HG03575 (cell line): ENCODE measurements at regions not wholly inside any gene's neighbourhood (a gene's known extent, or its start where the extent isn't known, plus 50 kb on each side); places are given as distances from the start of the nearest gene placed in this dataset.
"Not testable (repeated sequence)": the region's sequence is repeated elsewhere in the genome, so short reads cannot be mapped to it uniquely, and the experiment has no call there.

Source experiments
- ATAC-seq: cut with Tn5 transposase; IDR thresholded peaks from one replicate; pipeline ENCODE4 v1.9.1; 2021; ENCODE audit not compliant: unreplicated experiment, insufficient number of reproducible peaks, low FRiP score; ENCODE audit errors: extremely low read depth

DNA sequence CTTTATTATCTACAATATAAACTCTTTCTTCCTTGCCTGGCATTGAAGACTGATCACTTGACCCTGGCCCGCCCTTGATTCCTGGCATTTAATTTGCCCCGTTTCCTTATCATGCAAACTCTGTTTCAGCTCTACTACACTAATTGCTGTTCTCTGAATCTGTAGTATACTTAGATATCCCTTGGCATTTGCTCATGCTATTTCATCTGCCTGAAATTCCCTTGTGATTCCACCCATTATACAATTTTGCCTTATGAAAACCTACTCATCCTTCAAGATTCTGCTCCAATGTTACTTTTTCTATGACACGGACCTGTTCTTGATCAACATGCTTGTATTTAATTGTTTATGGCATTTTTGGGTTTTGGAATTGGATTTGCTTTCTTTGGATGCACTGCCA is 459.9 kb upstream of the AMOT start:
- ATAC-seq = no peak

DNA sequence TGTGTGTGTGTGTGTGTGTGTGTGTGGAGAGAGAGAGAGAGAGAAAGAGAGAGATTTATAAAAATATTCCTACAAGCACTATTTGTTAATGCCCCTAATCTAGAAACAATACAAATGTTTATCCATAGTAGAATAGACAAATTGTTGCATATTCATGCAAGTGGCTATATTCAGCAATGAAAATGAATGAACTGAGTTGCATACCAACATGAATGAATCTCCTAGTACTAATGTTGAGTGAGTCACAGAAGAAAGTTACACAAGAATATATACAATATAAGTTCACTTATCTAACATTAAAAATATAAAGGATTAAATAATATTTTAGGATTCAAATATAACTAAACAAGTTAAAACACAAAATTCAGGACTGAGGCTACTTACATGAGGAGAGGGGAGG is 456.8 kb upstream of the AMOT start:
- ATAC-seq = no peak

GRCh38 chrX:113289503-113289902 is 448.9 kb upstream of the AMOT start:
- no peak for ATAC-seq

DNA sequence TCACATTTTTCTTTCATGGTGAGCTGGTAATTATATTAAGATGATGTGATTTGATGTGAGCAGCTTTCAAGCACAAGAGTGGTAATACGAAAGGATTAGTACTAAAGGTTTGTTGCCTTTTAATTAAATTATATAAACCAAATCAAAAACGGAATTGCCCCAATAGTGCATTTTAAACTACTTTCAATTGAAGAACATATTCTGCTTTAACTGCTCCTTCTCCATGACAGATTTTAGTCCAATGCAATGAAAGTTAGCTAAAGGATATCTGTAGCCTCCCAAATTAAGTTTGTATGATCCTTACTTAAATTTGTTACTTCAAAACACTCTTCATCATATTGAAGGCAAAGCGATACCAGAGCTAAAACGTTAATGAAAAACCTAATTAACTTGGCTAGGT is 447.1 kb upstream of the AMOT start:
- no peak for ATAC-seq

GRCh38 chrX:113275804-113276203 is 435.2 kb upstream of the AMOT start:
- ATAC-seq = no peak

DNA sequence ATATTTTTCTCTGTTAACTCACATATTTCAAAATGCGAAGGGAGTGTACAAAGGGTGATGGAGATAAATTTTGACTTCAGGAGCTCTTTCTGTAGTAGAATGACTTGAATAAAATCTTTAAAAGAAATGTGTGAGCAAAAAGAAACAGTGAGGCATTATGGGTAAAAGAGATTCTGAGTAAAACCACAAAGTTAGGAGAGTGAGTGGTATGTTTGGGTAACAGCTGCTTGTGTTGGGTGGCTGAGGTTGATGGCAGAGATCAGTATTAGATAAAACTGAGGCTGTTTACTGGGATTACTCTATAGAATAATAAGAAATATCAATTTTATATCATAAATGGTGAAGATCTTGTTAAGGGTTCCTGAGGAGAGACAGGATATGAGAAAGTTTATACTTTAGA is 434.2 kb upstream of the AMOT start:
- no peak for ATAC-seq

DNA sequence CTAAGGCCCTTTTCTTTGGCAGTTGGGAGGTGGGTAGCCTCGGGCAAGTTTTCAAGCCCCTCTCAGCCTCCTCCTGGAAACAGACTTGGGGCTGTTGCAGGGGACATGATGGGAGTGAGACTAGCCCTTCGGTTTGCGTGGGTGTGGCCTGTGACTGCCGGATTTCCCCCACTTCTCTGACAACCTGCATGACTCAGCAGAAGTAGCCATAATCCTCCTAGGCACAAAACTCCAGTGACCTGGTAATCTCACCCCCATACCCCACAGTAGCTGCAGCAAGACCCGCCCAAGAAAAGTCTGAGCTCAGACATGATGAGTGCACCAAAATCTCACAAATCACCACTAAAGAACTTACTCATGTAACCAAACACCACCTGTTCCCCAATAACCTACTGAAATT is 433.7 kb upstream of the AMOT start:
- no peak for ATAC-seq

DNA sequence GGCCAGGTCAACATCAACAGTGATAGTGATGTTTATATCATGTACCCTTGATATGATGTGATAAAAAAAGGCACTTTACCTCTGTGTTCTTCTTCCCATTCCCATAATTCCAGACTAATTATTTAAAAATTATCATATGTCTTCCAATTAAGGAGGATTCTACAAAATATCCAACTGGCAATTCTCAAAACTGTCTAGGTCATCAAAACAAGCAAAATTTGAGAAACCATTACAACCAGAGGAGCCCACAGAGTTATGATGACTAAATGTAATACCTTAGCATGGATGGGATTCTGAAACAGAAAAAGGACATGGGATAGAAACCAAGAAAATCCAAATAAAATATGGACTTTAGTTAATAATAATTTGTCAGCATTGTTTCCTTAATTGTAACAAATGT is 428.6 kb upstream of the AMOT start:
- ATAC-seq = no peak

- ATAC-seq = no peak
Observed at GRCh38 chrX:113260474-113260873, 419.8 kb upstream of the AMOT start.

- ATAC-seq = no peak
Observed at GRCh38 chrX:113222305-113222704, 381.7 kb upstream of the AMOT start.

DNA sequence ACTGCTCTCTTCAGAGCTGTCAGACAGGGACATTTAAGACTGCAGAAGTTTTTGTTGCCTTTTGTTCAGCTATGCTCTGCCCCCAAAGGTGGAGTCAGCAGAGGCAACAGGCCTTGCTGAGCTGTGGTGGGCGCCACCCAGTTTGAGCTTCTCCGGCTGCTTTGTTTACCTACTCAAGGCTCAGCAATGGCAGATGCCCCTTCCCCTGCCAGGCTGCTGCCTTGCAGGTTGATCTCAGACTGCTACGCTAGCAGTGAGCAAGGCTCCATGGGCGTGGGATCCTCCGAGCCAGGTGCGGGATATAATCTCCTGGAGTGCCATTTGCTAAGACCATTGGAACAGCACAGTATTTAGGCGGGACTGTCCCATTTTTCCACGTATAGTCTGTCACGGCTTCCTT is 371.4 kb upstream of the AMOT start:
- no peak for ATAC-seq

- ATAC-seq = no peak
Observed at GRCh38 chrX:113202601-113203000, 362.0 kb upstream of the AMOT start.

DNA sequence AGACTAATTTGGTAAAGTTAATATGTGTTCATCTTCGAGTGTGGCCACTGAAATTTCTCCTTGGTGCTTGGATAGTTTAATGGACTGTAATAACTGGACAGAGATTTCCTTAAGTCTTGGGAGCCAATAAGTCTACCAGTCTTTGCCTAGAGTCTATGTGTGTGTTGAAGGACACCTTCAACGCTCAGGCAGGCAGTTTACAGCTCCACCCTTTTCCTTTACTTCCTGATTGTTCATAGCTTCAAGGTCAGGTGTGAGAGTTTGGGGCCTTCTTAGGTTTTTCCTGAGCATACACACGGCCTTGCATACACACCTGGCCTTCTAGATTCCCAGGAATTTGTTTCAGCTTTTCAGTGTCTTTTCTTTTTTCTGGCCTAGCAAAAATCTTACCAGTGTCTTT is 355.3 kb upstream of the AMOT start:
- no peak for ATAC-seq

- no peak for ATAC-seq
Observed at GRCh38 chrX:113192418-113192817, 351.8 kb upstream of the AMOT start.

DNA sequence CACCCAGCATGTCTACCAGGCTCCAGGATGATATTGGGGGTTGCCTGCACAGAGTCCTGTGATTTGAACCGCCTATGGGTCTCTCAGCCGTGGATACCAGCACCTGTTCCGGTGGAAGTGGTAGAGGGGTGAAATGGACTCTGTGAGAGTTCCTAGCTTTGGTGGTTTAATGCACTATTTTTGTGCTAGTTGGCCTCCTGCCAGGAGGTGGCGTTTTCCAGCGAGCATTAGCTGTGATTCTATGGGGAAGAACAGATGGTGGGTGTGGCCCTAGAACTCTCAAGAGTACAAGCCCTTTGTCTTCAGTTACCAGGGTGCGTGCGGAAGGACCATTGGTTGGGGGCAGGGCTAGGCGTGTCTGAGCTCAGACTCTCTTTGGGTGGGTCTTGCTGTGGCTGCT is 316.9 kb upstream of the AMOT start:
- no peak for ATAC-seq

GRCh38 chrX:113154315-113154714 is 313.7 kb upstream of the AMOT start:
- ATAC-seq = not testable (repeated sequence)

DNA sequence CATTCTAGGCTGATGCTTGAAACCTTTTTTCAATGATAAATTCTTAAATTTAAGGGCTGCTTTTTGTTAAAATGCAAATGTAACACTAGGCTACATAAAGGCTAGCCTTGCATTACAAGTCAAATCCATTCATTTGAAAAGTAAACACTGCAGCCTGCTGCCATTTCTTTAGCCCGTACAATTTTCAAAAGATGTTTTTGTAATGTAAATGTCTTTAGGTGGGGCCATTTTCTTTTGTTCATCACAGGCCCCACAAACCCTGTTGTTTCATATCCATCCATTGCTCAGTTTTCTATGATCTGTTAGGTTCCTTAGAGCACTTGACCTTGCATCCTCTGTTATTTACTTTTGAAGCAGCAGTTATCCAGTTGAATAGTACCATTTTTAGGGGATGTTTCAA is 296.2 kb upstream of the AMOT start:
- ATAC-seq = no peak

- no peak for ATAC-seq
Observed at GRCh38 chrX:113133316-113133715, 292.7 kb upstream of the AMOT start.

GRCh38 chrX:113124693-113125092 is 284.1 kb upstream of the AMOT start:
- no peak for ATAC-seq

DNA sequence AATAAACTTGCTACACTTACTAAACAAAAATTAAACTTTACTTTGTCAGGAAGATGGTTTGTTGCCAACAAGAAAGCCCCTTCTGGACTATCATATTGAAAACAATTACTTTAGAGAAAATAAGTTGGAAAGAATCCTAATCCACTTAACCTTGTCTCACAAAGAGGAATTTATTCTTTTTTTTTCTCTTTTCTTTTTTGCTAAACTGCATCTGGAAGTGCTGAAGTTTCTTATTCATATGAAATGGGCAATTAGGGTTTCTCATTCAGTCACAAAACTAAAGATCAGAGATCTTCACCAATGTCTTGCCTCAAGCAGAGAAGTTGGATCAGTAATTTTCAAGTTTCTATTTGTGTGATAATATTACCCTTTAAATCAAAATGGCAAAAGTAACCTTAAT is 234.9 kb upstream of the AMOT start:
- no peak for ATAC-seq

DNA sequence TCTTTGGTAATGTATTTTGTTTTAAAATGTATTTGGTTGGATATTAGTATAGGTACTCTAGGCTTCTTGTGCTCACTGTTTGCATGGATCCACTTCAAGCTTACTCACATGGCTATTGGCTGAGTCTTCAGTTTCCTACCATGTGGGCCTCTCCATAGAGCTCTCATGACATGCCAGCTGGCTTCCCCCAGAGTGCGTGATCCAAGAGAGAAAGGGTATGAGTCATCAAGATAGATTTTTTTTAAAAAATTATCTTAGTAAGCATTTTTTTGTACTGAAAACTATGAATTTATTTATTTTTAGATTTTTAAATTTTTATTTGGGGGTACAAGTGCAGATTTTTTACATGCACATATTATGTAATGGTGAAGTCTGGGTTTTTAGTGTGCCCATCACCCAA is 219.1 kb upstream of the AMOT start:
- no peak for ATAC-seq

- ATAC-seq = no peak
Observed at GRCh38 chrX:113058634-113059033, 218.0 kb upstream of the AMOT start.
